Hepatocyte (in vitro differentiated cells): ENCODE measurements at regions not wholly inside any gene's neighbourhood (a gene's known extent, or its start where the extent isn't known, plus 50 kb on each side); places are given as distances from the start of the nearest gene placed in this dataset.

Experiments
- EZH2 ChIP-seq: fragments of 200-600 bp; sonication (generic); IDR thresholded peaks from 2 replicates; pipeline ENCODE4 v1.6.1; 2016; ENCODE audit warnings: antibody characterized with exemption, mild to moderate bottlenecking, borderline replicate concordance
- EZH2phosphoT487 ChIP-seq: fragments of 200-600 bp; sonication (generic); IDR thresholded peaks from one replicate; pipeline ENCODE4 v1.6.1; 2018; ENCODE audit warnings: antibody characterized with exemption, mild to moderate bottlenecking, low read depth, moderate library complexity; ENCODE audit not compliant: unreplicated experiment, severe bottlenecking
- TF ChIP-seq, protein P1 (sequence below): fragments of 200-600 bp; sonication (generic); IDR thresholded peaks from 2 replicates; pipeline ENCODE4 v1.5.1; 2016; ENCODE audit warnings: antibody characterized with exemption, mild to moderate bottlenecking; ENCODE audit not compliant: poor library complexity

GRCh38 chr15:92273723-92274122 is 120.0 kb upstream of the ST8SIA2 start:
- TF ChIP-seq, protein P1, sequence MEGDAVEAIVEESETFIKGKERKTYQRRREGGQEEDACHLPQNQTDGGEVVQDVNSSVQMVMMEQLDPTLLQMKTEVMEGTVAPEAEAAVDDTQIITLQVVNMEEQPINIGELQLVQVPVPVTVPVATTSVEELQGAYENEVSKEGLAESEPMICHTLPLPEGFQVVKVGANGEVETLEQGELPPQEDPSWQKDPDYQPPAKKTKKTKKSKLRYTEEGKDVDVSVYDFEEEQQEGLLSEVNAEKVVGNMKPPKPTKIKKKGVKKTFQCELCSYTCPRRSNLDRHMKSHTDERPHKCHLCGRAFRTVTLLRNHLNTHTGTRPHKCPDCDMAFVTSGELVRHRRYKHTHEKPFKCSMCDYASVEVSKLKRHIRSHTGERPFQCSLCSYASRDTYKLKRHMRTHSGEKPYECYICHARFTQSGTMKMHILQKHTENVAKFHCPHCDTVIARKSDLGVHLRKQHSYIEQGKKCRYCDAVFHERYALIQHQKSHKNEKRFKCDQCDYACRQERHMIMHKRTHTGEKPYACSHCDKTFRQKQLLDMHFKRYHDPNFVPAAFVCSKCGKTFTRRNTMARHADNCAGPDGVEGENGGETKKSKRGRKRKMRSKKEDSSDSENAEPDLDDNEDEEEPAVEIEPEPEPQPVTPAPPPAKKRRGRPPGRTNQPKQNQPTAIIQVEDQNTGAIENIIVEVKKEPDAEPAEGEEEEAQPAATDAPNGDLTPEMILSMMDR: no peak
- no peak for TF ChIP-seq EZH2
- no peak for TF ChIP-seq EZH2phosphoT487
